Body of pancreas (tissue), 4 donors: ENCODE measurements at regions not wholly inside any gene's neighbourhood (a gene's known extent, or its start where the extent isn't known, plus 50 kb on each side); places are given as distances from the start of the nearest gene placed in this dataset.

ENCODE experiments used
- ATAC-seq: fragments of 150-250 bp; one replicate; pipeline ENCODE4 v1.9.1; 2016
- DNase-seq, 4 donors: peaks; one replicate each; pipeline ENCODE4 v3.0.0-alpha.2; 2019
- H3K27ac ChIP-seq, 4 donors: fragments of 200-600 bp; sonication (generic); 1 replicate in 3 of 4; 2 replicates in 1 of 4; pipeline versions ENCODE4 v1.5.1 to v1.6.1; 2016 to 2019; ENCODE audit warnings: mild to moderate bottlenecking in 1 of 4, mixed read lengths in 1 of 4, moderate library complexity in 1 of 4
- H3K27me3 ChIP-seq, 2 donors: fragments of 200-600 bp; sonication (generic); one replicate each; pipeline ENCODE4 v1.6.0; 2016; ENCODE audit warnings: mild to moderate bottlenecking in 1 of 2
- H3K36me3 ChIP-seq, 2 donors: fragments of 200-600 bp; sonication (generic); replicated peaks in 1 of 2; 2 replicates each; pipeline ENCODE4 v1.5.1; 2016; ENCODE audit warnings: low read depth in 2 of 2; ENCODE audit not compliant: insufficient read depth in 1 of 2
- H3K4me1 ChIP-seq: fragments of 200-600 bp; sonication (generic); one replicate; pipeline ENCODE4 v1.6.0; 2016
- H3K4me3 ChIP-seq, 2 donors: fragments of 200-600 bp; sonication (generic); 1 replicate in 1 of 2; 2 replicates in 1 of 2; pipeline ENCODE4 v1.5.1; 2016 to 2019
- H3K9me3 ChIP-seq, 3 donors: fragments of 200-600 bp; sonication (generic); 1 replicate in 2 of 3; 2 replicates in 1 of 3; pipeline ENCODE4 v1.5.1; 2016
- CTCF ChIP-seq, 7 experiments: fragments of 450-650 bp in 4 of 7; fragments of 200-600 bp in 3 of 7; sonication (generic) in 3 of 7; IDR thresholded peaks; one replicate each; pipeline ENCODE4 v1.5.1; 2016 to 2019; ENCODE audit warnings: antibody characterized with exemption in 7 of 7
- POLR2A ChIP-seq, 3 donors: fragments of 450-650 bp; IDR thresholded peaks; one replicate each; pipeline ENCODE4 v1.6.1; 2016; ENCODE audit warnings: antibody characterized with exemption in 3 of 3, mild to moderate bottlenecking in 2 of 3
- WGBS, 2 donors: methylation state at CpG; one replicate each; pipeline ENCODE4 v1.1.5; 2017; 5-methylcytosine and 5-hydroxymethylcytosine counted together
- intact Hi-C: fragments of 100-400 bp; cut with DNase I; formaldehyde crosslinking; loops from one replicate; pipeline ENCODE4 v1.15.1; 2023

DNA sequence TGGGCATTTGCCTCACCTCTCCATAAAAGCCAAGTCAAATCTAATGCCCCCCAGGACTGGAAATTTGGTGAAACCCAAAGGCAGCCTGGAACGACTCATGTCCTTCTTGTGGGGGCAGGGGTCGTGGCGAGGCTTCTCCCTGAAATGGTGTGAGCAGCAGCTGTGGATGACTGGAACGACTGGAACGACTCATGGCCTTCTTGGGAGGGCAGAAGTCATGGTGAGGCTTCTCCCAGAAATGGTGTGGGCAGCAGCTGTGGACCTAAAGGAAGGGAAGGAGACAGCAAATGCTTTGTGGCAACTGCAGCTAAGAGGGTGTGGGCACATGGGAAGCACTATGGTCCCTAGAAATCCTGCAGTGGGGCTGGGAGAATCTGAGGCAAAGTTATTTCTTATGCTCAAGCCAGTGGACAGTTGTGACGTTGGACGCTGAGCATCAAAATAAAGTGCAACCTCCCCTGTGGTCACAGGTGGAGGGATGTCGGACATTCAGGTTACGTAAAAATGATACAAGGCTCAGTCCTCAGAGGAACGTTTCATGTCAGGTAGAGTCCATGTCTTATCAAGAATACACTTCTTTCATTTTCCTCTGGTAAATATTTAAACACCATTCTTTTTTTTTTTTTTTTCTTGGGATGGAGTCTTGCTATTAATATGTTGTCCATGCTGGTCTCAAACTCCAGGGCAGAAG is 107.0 kb upstream of the KIF5B start:
- DNase-seq (no peak), ATAC-seq (no peak)
- Histone ChIP-seq H3K4me3 (no peak overlapping the region), H3K27ac (no peak overlapping the region), H3K27me3 (no peaks in the 10 kb centered on the region), H3K4me1 (no peaks in the 10 kb centered on the region), H3K36me3 (no peaks in the 10 kb centered on the region), H3K9me3 (no peaks in the 10 kb centered on the region)
- intact Hi-C loops: no loop called here
- WGBS, 2 donors: 69 to 73% methylated on average over 8 to 10 of the region's 10 CpGs
- no peak for TF ChIP-seq CTCF (IDR thresholded peaks at IDR 0.05)
- TF ChIP-seq POLR2A (IDR thresholded peaks at IDR 0.05): no peak

- H3K9me3 ChIP-seq: no peaks in the 10 kb centered on the region
- no peaks in the 10 kb centered on the region for H3K27me3 ChIP-seq
- no peaks in the 10 kb centered on the region for H3K4me1 ChIP-seq
- intact Hi-C loops: no loop called here
- ATAC-seq (no peak), DNase-seq (no peak)
- WGBS, 2 donors: 92% methylated on average over 8 of the region's 8 CpGs
- no peak overlapping the region for H3K27ac ChIP-seq
- no peaks in the 10 kb centered on the region for H3K36me3 ChIP-seq
- no peak overlapping the region for H3K4me3 ChIP-seq
- TF ChIP-seq CTCF (IDR thresholded peaks at IDR 0.05): no peak
- TF ChIP-seq POLR2A (IDR thresholded peaks at IDR 0.05): no peak
Measured at GRCh38 chr10:32161586-32161985, 105.4 kb upstream of the KIF5B start.

- intact Hi-C loops: no loop called here
- TF ChIP-seq CTCF (IDR thresholded peaks at IDR 0.05) (no peak), POLR2A (IDR thresholded peaks at IDR 0.05) (no peak)
- Histone ChIP-seq H3K27me3 (no peaks in the 10 kb centered on the region), H3K4me1 (no peaks in the 10 kb centered on the region), H3K27ac (no peak overlapping the region), H3K36me3 (no peaks in the 10 kb centered on the region), H3K9me3 (no peaks in the 10 kb centered on the region), H3K4me3 (no peak overlapping the region)
- WGBS, 2 donors: 61 to 73% methylated on average over 2 of the region's 2 CpGs
- DNase-seq: no peak
- no peak for ATAC-seq
Measured at GRCh38 chr10:32160864-32161263, 104.6 kb upstream of the KIF5B start.

GRCh38 chr10:32159264-32159663 is 103.0 kb upstream of the KIF5B start:
- no peak for TF ChIP-seq POLR2A (IDR thresholded peaks at IDR 0.05)
- TF ChIP-seq CTCF (IDR thresholded peaks at IDR 0.05): no peak
- intact Hi-C loops: no loop called here
- ATAC-seq: no peak
- DNase-seq: no peak
- H3K4me1 ChIP-seq: no peaks in the 10 kb centered on the region
- H3K36me3 ChIP-seq: no peaks in the 10 kb centered on the region
- no peaks in the 10 kb centered on the region for H3K9me3 ChIP-seq
- 87% methylated on average over 7 of the region's 7 CpGs for WGBS, 2 donors
- H3K27me3 ChIP-seq: no peaks in the 10 kb centered on the region
- H3K4me3 ChIP-seq: no peak overlapping the region
- no peak overlapping the region for H3K27ac ChIP-seq

- no peaks in the 10 kb centered on the region for H3K27me3 ChIP-seq
- peaks cover 4% of the 10 kb centered on the region for H3K4me1 ChIP-seq
- no peak overlapping the region for H3K4me3 ChIP-seq
- ATAC-seq (no peak), DNase-seq (no peak)
- H3K36me3 ChIP-seq: no peaks in the 10 kb centered on the region
- intact Hi-C loops: no loop called here
- 60 to 76% methylated on average over 4 of the region's 4 CpGs for WGBS, 2 donors
- TF ChIP-seq CTCF (IDR thresholded peaks at IDR 0.05) (no peak), POLR2A (IDR thresholded peaks at IDR 0.05) (no peak)
- H3K27ac ChIP-seq: no peak overlapping the region
- no peaks in the 10 kb centered on the region for H3K9me3 ChIP-seq
Measured at GRCh38 chr10:32156031-32156495, 99.8 kb upstream of the KIF5B start.
